ENCODE measurements at regions not wholly inside any gene's neighbourhood (a gene's known extent, or its start where the extent isn't known, plus 50 kb on each side); places are given as distances from the start of the nearest gene placed in this dataset.
"Not testable (repeated sequence)": the region's sequence is repeated elsewhere in the genome, so short reads cannot be mapped to it uniquely, and the experiment has no call there.

GRCh38 chr13:24580315-24580714 is 67.7 kb upstream of the PARP4 start:
- CTCF ChIA-PET = interaction anchor here (0.6 to 3.0 kb wide), 11 partner anchors 17 to 389 kb away, joined by 3 to 14 read pairs (median 3); no protein-coding TSS in a partner anchor
- TF ChIP-seq, protein P1, sequence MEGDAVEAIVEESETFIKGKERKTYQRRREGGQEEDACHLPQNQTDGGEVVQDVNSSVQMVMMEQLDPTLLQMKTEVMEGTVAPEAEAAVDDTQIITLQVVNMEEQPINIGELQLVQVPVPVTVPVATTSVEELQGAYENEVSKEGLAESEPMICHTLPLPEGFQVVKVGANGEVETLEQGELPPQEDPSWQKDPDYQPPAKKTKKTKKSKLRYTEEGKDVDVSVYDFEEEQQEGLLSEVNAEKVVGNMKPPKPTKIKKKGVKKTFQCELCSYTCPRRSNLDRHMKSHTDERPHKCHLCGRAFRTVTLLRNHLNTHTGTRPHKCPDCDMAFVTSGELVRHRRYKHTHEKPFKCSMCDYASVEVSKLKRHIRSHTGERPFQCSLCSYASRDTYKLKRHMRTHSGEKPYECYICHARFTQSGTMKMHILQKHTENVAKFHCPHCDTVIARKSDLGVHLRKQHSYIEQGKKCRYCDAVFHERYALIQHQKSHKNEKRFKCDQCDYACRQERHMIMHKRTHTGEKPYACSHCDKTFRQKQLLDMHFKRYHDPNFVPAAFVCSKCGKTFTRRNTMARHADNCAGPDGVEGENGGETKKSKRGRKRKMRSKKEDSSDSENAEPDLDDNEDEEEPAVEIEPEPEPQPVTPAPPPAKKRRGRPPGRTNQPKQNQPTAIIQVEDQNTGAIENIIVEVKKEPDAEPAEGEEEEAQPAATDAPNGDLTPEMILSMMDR (IDR thresholded peaks at IDR 0.05; ENCODE audit: unreplicated experiment) = peak; percentile 46
- H3K27ac Mint-ChIP-seq (ENCODE audit: low read depth, unreplicated experiment); H3K9me3 Mint-ChIP-seq (ENCODE audit: unreplicated experiment); H3K27me3 Mint-ChIP-seq (ENCODE audit: insufficient read depth, unreplicated experiment); BruUV-seq (replicated peaks); H3K36me3 Mint-ChIP-seq (ENCODE audit: insufficient read depth, unreplicated experiment); POLR2A ChIA-PET: not testable (repeated sequence)
- peaks cover 10% of the 10 kb centered on the region for H3K4me1 Mint-ChIP-seq (ENCODE audit: insufficient read depth, unreplicated experiment)
- DNase-seq (ENCODE audit: unreplicated experiment) = peak; percentile 21
- peak overlapping the region; percentile 51 for H3K4me3 Mint-ChIP-seq (ENCODE audit: unreplicated experiment)
- intact Hi-C loops (cut with micrococcal nuclease) = loop anchor here (2.0 kb wide), 1 partner anchor 90 kb away; no protein-coding TSS in a partner anchor

- not testable (repeated sequence) for H3K36me3 Mint-ChIP-seq (ENCODE audit: insufficient read depth, unreplicated experiment); H3K27me3 Mint-ChIP-seq (ENCODE audit: insufficient read depth, unreplicated experiment); BruUV-seq (replicated peaks); H3K9me3 Mint-ChIP-seq (ENCODE audit: unreplicated experiment); H3K27ac Mint-ChIP-seq (ENCODE audit: low read depth, unreplicated experiment); DNase-seq (ENCODE audit: unreplicated experiment); H3K4me3 Mint-ChIP-seq (ENCODE audit: unreplicated experiment)
- peaks cover 10% of the 10 kb centered on the region for H3K4me1 Mint-ChIP-seq (ENCODE audit: insufficient read depth, unreplicated experiment)
- intact Hi-C loops (cut with micrococcal nuclease) = loop anchor here (2.0 kb wide), 1 partner anchor 89 kb away; no protein-coding TSS in a partner anchor
- CTCF ChIA-PET = interaction anchor here (1.0 to 3.0 kb wide), 3 partner anchors 133 to 387 kb away, joined by 3 to 14 read pairs (median 4); no protein-coding TSS in a partner anchor
- POLR2A ChIA-PET = interaction anchor here (0.7 kb wide), 1 partner anchor 644 kb away, joined by 3 read pairs; no protein-coding TSS in a partner anchor
These were observed 69.0 kb upstream of the PARP4 start for GRCh38 chr13:24581578-24581977.

GRCh38 chr13:24591697-24592096 is 79.1 kb upstream of the PARP4 start:
- POLR2A ChIA-PET; H3K4me1 Mint-ChIP-seq (ENCODE audit: insufficient read depth, unreplicated experiment); H3K9me3 Mint-ChIP-seq (ENCODE audit: unreplicated experiment); BruUV-seq (replicated peaks); H3K4me3 Mint-ChIP-seq (ENCODE audit: unreplicated experiment); H3K27ac Mint-ChIP-seq (ENCODE audit: low read depth, unreplicated experiment); CTCF ChIA-PET; H3K36me3 Mint-ChIP-seq (ENCODE audit: insufficient read depth, unreplicated experiment); H3K27me3 Mint-ChIP-seq (ENCODE audit: insufficient read depth, unreplicated experiment); intact Hi-C loops (cut with micrococcal nuclease); DNase-seq (ENCODE audit: unreplicated experiment): not testable (repeated sequence)

DNA sequence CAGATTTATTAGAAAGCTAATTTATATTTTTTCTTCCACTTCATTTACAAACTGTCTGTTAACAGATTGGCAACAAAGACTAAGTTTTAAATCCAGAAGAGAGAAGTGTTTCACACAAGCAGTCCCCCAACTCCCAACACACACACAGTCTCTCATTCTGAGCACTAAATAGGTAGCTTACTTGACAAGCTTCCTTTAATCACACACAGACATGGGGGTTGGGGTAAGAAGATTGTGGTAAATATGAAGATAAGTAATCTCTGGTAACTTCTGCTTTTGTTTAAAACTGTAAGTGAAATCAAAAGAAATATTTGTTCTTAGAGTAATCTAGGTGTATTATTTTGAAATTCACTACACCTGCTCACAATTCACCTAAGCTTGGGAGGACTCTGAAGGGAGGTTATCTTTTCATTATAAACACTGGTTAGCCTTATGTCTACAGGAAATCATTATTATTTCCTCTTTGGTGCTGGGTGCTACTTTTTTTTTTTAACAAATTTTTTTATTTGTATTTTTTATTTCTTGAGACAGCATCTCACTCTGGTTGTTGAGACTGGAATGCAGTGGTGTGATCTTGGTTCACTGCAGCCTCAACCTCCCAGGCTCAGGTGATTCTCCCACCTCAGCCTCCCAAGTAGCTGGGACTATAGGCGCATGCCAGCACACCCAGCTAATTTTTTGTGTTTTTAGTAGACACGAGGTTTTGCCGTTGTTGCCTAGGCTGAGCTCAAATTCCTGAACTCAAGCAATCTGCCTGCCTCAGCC is 82.1 kb upstream of the ATP12A start:
- CTCF ChIA-PET = interaction anchor here (1.1 kb wide), 1 partner anchor 8 kb away, joined by 3 read pairs; no protein-coding TSS in a partner anchor
- BruUV-seq (replicated peaks); H3K36me3 Mint-ChIP-seq (ENCODE audit: insufficient read depth, unreplicated experiment); H3K9me3 Mint-ChIP-seq (ENCODE audit: unreplicated experiment); H3K27me3 Mint-ChIP-seq (ENCODE audit: insufficient read depth, unreplicated experiment); DNase-seq (ENCODE audit: unreplicated experiment); H3K4me1 Mint-ChIP-seq (ENCODE audit: insufficient read depth, unreplicated experiment); intact Hi-C loops (cut with micrococcal nuclease); H3K27ac Mint-ChIP-seq (ENCODE audit: low read depth, unreplicated experiment); H3K4me3 Mint-ChIP-seq (ENCODE audit: unreplicated experiment): not testable (repeated sequence)
- POLR2A ChIA-PET = interaction anchor here (1.1 kb wide), 1 partner anchor 24 kb away, joined by 3 read pairs; no protein-coding TSS in a partner anchor

DNA sequence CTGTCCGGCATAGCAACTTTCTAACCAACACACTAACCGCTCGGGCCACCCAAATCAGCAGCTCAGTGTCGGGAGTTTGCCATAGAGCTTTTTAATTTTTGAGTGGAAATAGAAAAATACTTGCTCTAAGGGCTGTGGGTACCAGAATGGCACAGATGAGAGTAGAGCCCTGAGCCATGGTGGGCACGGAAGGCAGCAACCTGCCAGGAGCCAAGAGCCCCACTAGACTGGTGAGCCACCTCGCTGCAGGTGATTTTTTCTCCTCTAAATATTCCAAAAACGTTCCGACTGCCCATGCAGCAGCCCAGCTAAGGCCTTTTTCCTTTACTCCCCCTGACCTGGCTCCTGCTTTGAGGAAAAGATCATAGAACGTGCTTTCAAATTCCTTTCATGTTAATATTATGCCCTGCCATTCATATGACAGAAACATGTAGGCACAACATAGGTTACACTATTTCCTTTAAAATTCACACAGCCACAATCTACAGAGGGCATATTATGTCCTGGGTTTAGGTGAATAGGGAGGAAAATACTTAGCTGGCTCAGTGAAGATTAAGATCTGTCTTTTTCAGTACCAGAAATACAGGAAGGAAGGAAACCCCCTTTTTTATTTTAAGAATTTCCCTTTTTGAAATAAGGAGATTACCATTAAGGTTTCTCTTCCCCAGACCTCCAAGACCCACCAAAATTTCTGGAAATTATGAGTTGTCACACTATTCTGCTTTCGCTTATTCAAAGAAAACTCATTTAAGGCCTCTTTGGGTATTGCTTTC is 81.0 kb upstream of the ATP12A start:
- DNase-seq (ENCODE audit: unreplicated experiment); H3K9me3 Mint-ChIP-seq (ENCODE audit: unreplicated experiment); BruUV-seq (replicated peaks); H3K27me3 Mint-ChIP-seq (ENCODE audit: insufficient read depth, unreplicated experiment); H3K27ac Mint-ChIP-seq (ENCODE audit: low read depth, unreplicated experiment); H3K4me3 Mint-ChIP-seq (ENCODE audit: unreplicated experiment); POLR2A ChIA-PET; H3K36me3 Mint-ChIP-seq (ENCODE audit: insufficient read depth, unreplicated experiment); CTCF ChIA-PET; intact Hi-C loops (cut with micrococcal nuclease); H3K4me1 Mint-ChIP-seq (ENCODE audit: insufficient read depth, unreplicated experiment): not testable (repeated sequence)

Measured in MCF 10A (cell line).